ENCODE measurements at regions not wholly inside any gene's neighbourhood (a gene's known extent, or its start where the extent isn't known, plus 50 kb on each side); places are given as distances from the start of the nearest gene placed in this dataset.

GRCh38 chr12:22792138-22792537, 167.2 kb downstream of the ETNK1 start:
- FAIRE-seq: no peak
- TF ChIP-seq TAF1 (IDR thresholded peaks at IDR 0.05; ENCODE audit: borderline replicate concordance, low read depth, low read length) (no peak), POLR2AphosphoS5 (IDR thresholded peaks at IDR 0.05; ENCODE audit: low read depth, low read length) (no peak), POLR2A (IDR thresholded peaks at IDR 0.05; ENCODE audit: low read depth, low read length) (no peak)
- DNase-seq (ENCODE audit: insufficient read length): no peak

- no peak for FAIRE-seq
- no peak for DNase-seq (ENCODE audit: insufficient read length)
- no peak for TF ChIP-seq POLR2AphosphoS5 (IDR thresholded peaks at IDR 0.05; ENCODE audit: low read depth, low read length)
- no peak for TF ChIP-seq POLR2A (IDR thresholded peaks at IDR 0.05; ENCODE audit: low read depth, low read length)
- no peak for TF ChIP-seq TAF1 (IDR thresholded peaks at IDR 0.05; ENCODE audit: borderline replicate concordance, low read depth, low read length)
Observed at GRCh38 chr12:22794017-22794416, 169.0 kb downstream of the ETNK1 start.

- no peak for DNase-seq (ENCODE audit: insufficient read length)
- TF ChIP-seq POLR2AphosphoS5 (IDR thresholded peaks at IDR 0.05; ENCODE audit: low read depth, low read length) (no peak), POLR2A (IDR thresholded peaks at IDR 0.05; ENCODE audit: low read depth, low read length) (no peak), TAF1 (IDR thresholded peaks at IDR 0.05; ENCODE audit: borderline replicate concordance, low read depth, low read length) (no peak)
- no peak for FAIRE-seq
Observed at GRCh38 chr12:22796941-22797630, 172.1 kb downstream of the ETNK1 start.

GRCh38 chr12:22797701-22798100, 172.7 kb downstream of the ETNK1 start:
- DNase-seq (ENCODE audit: insufficient read length) (no peak), FAIRE-seq (no peak)
- TF ChIP-seq POLR2AphosphoS5 (IDR thresholded peaks at IDR 0.05; ENCODE audit: low read depth, low read length): no peak
- no peak for TF ChIP-seq TAF1 (IDR thresholded peaks at IDR 0.05; ENCODE audit: borderline replicate concordance, low read depth, low read length)
- TF ChIP-seq POLR2A (IDR thresholded peaks at IDR 0.05; ENCODE audit: low read depth, low read length): no peak

GRCh38 chr12:22798116-22798515, 173.1 kb downstream of the ETNK1 start:
- FAIRE-seq (no peak), DNase-seq (ENCODE audit: insufficient read length) (no peak)
- TF ChIP-seq TAF1 (IDR thresholded peaks at IDR 0.05; ENCODE audit: borderline replicate concordance, low read depth, low read length): no peak
- no peak for TF ChIP-seq POLR2A (IDR thresholded peaks at IDR 0.05; ENCODE audit: low read depth, low read length)
- no peak for TF ChIP-seq POLR2AphosphoS5 (IDR thresholded peaks at IDR 0.05; ENCODE audit: low read depth, low read length)

- no peak for FAIRE-seq
- no peak for DNase-seq (ENCODE audit: insufficient read length)
- TF ChIP-seq POLR2A (IDR thresholded peaks at IDR 0.05; ENCODE audit: low read depth, low read length) (no peak), POLR2AphosphoS5 (IDR thresholded peaks at IDR 0.05; ENCODE audit: low read depth, low read length) (no peak), TAF1 (IDR thresholded peaks at IDR 0.05; ENCODE audit: borderline replicate concordance, low read depth, low read length) (no peak)
Observed at GRCh38 chr12:22799503-22799902, 174.5 kb downstream of the ETNK1 start.

- DNase-seq (ENCODE audit: insufficient read length) (no peak), FAIRE-seq (no peak)
- TF ChIP-seq POLR2A (IDR thresholded peaks at IDR 0.05; ENCODE audit: low read depth, low read length) (no peak), TAF1 (IDR thresholded peaks at IDR 0.05; ENCODE audit: borderline replicate concordance, low read depth, low read length) (no peak), POLR2AphosphoS5 (IDR thresholded peaks at IDR 0.05; ENCODE audit: low read depth, low read length) (no peak)
Observed at GRCh38 chr12:22800332-22800731, 175.4 kb downstream of the ETNK1 start.

- TF ChIP-seq POLR2AphosphoS5 (IDR thresholded peaks at IDR 0.05; ENCODE audit: low read depth, low read length) (no peak), POLR2A (IDR thresholded peaks at IDR 0.05; ENCODE audit: low read depth, low read length) (no peak), TAF1 (IDR thresholded peaks at IDR 0.05; ENCODE audit: borderline replicate concordance, low read depth, low read length) (no peak)
- no peak for DNase-seq (ENCODE audit: insufficient read length)
- no peak for FAIRE-seq
Observed at GRCh38 chr12:22802883-22803630, 178.1 kb downstream of the ETNK1 start.

GRCh38 chr12:22803725-22804124, 178.8 kb downstream of the ETNK1 start:
- TF ChIP-seq POLR2AphosphoS5 (IDR thresholded peaks at IDR 0.05; ENCODE audit: low read depth, low read length): no peak
- TF ChIP-seq TAF1 (IDR thresholded peaks at IDR 0.05; ENCODE audit: borderline replicate concordance, low read depth, low read length): no peak
- TF ChIP-seq POLR2A (IDR thresholded peaks at IDR 0.05; ENCODE audit: low read depth, low read length): no peak
- DNase-seq (ENCODE audit: insufficient read length): no peak
- FAIRE-seq: no peak

GRCh38 chr12:22808860-22809259, 183.9 kb downstream of the ETNK1 start:
- FAIRE-seq (no peak), DNase-seq (ENCODE audit: insufficient read length) (no peak)
- TF ChIP-seq POLR2A (IDR thresholded peaks at IDR 0.05; ENCODE audit: low read depth, low read length) (no peak), POLR2AphosphoS5 (IDR thresholded peaks at IDR 0.05; ENCODE audit: low read depth, low read length) (no peak), TAF1 (IDR thresholded peaks at IDR 0.05; ENCODE audit: borderline replicate concordance, low read depth, low read length) (no peak)

- TF ChIP-seq POLR2AphosphoS5 (IDR thresholded peaks at IDR 0.05; ENCODE audit: low read depth, low read length): no peak
- no peak for TF ChIP-seq POLR2A (IDR thresholded peaks at IDR 0.05; ENCODE audit: low read depth, low read length)
- TF ChIP-seq TAF1 (IDR thresholded peaks at IDR 0.05; ENCODE audit: borderline replicate concordance, low read depth, low read length): no peak
- no peak for FAIRE-seq
- DNase-seq (ENCODE audit: insufficient read length): no peak
Observed at GRCh38 chr12:22810036-22810435, 185.1 kb downstream of the ETNK1 start.

GRCh38 chr12:22812531-22812930, 187.6 kb downstream of the ETNK1 start:
- no peak for TF ChIP-seq POLR2AphosphoS5 (IDR thresholded peaks at IDR 0.05; ENCODE audit: low read depth, low read length)
- no peak for TF ChIP-seq TAF1 (IDR thresholded peaks at IDR 0.05; ENCODE audit: borderline replicate concordance, low read depth, low read length)
- TF ChIP-seq POLR2A (IDR thresholded peaks at IDR 0.05; ENCODE audit: low read depth, low read length): no peak
- FAIRE-seq: no peak
- no peak for DNase-seq (ENCODE audit: insufficient read length)
